ENCODE measurements at regions not wholly inside any gene's neighbourhood (a gene's known extent, or its start where the extent isn't known, plus 50 kb on each side); places are given as distances from the start of the nearest gene placed in this dataset.
A peak's percentile ranks its signal among the peaks of the same experiment; 100 is the strongest.

DNA sequence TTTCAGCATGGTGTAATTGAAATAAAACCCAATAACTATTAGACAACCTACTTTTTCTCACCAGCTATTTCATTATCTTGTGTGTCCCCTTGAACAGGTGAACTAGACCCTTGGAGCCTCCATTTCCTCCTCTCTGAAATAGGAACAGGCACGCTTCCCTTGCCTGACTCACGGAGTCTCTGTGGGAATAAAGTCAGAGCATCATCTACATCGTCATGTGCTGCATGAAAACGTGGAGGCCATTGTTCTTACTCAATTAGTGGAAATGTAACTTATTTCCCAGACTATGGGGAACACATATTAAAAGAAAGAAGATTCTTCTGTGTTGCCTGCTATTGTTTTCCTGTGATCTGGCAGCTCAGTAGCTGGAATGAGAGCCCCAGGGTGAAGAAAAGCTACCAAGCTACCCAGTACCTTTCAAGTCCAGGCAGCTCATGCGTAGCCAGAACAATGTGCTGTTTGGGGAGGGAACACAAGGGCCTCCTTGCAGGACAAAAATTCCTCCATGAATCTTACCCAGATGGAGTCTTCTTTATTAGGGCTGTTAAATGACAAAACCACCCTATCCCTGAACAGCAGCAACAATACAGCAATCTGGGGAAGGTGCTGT is 59.8 kb downstream of the SOX11 start:
- DNase-seq = no peak

DNA sequence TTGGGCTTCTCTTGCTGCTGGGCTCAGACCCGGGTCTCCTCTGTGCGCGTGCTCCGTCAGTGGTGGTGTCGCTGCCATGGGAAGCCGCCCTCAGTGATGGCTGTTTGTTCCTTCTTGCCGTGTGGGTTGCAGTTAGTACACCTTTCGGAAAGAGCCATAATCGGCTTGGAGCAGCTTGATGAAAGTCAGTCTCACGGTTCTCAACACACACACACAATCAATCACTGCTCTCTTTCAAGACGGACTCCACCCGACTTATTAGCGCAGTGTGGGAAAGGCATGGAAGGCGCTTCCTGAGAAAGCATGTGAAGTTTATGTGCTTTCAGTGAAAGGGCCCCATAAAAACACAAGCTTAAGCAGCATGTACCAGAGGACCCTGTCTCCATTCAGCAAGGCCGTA is 64.1 kb downstream of the SOX11 start:
- no peak for DNase-seq

DNA sequence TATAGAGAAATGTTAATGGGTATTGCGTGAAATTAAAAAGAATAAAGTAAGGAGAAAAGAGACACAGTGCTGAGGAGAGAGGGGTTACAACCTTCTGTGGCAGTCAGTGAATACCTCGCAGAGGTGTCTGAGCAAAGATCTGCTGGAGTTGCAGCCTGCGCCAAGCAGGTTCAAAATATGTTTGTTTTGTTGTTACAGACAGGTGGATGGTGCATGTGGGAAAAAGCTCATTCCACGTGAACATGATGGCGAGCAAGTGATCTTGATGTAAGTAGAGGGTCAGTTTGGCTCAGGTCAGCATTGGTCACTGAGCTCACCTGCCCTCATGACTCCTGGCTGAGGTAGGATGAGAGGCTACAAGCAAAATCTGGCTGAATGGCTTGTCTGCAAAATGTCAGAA is 66.2 kb downstream of the SOX11 start:
- no peak for DNase-seq

DNA sequence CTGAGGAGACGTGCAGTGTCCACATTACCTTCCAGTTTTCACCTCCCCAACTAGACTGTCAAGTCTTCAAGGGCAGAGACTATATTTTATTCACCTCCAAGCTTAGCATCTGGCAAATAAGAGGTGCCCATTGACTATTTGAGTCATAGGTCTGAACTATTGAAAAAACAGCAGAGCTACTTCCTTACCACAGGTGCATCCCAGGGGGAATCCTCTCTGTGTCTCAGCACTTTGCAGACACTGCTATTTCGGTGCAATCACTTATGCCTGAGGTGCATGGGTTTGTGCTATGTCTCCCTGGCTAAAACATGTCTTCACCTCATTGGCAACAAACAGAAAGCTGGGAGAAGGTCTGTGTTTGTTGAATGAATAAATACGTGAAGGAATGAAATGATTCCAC is 67.8 kb downstream of the SOX11 start:
- no peak for DNase-seq

DNA sequence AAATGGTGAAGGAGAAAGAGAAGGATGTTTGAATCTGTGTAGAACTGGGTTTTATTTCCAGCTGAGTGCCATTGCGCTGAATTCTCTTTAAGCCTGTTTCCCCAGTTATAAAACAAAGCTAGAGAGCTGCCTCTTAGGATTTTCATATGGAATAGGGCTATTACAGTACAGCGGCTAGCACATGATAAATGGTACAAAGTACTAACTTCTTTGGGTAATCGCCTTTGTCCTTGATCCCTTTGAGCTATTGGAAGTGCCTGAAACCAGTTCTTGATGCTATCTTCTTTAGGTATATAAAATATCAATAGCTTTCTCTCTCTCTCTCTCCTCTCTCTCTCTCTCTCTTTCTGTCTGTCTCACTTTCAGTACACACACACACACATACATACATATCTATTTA is 71.3 kb downstream of the SOX11 start:
- no peak for DNase-seq

DNA sequence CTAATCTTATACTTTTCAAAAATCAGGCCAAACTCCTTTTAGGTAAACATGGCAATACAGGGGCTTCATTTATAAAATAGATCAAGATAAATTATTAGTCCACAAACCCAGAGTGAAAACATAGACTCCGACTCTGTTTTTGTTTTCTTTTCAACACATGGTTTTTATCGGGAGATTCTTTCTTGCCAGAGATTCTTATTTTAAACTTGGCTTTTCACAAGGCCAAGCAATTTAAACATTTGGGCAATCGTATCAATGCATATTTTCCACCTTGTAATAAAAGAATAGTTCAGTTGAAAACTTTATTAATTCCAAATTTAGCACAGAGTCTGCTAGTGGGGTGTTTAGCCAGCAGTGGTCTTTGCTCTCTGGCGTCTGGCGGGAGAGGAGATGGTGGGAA is 71.9 kb downstream of the SOX11 start:
- DNase-seq = no peak

DNA sequence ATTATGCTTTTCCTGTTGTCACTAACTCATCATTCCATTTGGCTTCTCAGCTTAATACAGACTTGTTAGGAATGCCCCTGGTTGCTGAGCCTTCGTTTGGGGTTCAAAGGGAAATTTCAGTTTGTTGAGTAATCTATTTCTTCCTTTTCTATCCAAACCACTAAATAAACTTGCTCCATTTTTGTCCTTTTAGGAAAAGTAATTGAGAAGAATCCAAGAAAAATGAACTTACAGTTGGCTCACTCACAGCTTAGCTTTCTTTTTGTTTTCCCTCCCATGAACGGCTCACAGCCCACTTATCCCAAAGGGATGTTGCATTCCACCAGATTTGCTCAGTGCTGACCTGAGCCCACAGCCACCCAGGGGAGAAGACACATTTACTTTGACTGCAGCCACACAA is 73.9 kb downstream of the SOX11 start:
- peak; percentile 8 for DNase-seq

DNA sequence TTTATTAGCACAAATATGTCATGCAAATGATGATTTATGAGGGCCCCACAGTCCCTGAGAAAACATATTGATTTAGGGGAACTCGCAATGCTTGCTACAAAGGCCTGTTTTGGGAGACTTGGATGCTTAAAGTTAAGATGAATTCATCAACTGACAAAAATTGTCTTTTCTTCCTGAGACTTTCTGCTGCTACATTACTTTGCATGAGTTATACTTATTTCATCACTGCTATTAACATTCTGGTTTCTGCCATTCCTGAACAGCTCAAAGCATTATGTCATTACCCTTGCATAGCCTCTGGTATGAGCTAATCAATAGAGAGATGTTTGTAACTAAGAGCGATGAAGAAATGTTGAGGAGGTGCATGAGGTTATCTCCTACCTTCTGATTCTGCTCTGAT is 74.4 kb downstream of the SOX11 start:
- DNase-seq = peak; percentile 26

DNA sequence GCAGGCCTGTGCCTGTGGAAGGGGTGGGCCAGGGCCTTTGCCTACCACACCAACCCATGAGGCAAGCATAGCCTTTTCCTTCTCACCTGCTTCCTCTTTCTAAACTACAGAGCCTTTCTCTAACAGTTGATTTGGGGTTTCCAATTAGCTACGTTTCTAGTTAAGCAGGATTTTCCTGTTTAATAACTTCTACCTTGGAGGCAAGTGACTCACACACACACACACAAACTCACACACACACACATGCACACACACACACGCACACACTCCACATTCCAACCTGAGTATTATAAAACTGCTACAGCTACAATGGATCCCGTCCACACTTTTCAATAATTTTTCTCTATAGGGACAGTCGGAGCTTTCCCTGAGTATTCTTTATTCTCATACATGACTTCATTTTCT is 84.9 kb downstream of the SOX11 start:
- DNase-seq = no peak

DNA sequence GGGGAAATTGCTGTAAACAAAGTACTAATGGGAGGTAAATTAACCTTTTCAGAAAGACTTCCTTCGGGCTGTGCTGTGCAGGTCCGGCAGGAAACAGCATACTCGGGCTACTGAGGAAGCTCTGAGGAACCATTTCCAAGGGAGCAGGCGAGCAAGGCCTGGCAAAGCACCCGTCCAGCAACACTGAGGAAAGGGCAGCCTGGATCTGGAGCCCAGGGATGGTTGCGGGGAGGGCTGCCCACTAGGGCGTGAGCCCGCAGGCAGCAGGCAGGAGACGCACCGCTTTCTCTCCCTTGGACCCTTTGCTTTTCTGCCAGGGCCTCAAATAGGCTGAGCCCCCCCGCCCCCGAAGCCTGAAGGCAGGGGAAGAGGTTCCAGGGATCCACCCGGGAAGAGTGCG is 89.5 kb downstream of the SOX11 start:
- no peak for DNase-seq

DNA sequence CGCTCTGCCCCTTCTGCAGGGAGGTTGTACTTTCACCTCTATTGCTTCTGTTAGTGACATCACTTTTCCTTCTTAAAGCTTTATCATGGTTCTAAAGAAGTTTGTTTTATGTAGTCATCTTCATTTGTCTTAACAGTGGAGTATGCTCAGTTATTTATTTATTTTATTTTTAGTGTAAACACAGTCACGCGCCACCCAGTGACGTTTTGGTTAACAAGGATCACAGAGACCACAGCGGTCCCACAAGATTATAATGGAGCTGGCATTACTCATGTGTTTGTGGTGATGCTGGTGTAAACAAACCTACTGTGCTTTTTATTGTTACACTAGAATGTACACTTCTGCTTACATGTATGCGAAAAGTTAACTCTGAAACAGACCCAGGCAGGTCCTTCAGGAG is 89.9 kb downstream of the SOX11 start:
- no peak for DNase-seq

DNA sequence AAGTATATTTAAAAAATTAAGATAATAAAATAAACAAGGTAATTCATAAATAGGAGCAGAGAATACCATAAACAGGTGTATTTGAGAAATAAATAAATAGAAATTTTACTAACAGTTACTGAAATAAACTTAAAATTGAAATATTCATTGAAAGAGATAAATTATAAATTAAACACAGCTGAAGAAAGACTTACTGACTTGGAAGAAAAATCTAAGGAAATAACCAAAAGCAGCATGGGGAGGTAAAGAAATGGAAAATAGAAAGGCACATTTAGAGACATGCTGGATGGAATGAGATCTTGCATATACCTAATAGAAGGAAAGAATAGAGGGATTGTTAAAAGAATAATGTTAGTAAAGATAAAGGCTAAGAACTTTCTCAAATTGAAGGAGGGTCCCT is 96.3 kb downstream of the SOX11 start:
- no peak for DNase-seq

DNA sequence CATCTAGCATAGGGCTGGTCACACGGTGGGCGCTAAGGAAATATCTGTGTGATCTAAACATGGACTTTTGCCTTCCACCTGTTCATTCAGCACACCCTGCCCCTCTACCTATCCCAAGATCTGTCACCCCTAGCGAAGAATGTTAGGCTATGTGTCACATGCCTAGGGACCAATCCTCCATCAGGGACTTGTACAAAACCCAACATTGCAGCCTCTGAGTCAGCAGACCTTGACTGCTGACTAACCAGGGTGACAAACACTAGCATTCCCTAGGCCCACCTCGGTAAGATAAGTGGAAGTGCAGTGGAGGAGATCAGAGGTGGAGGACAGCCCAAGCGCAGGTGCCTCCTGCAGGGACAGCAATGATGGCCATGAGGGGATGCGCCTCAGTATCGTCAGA is 99.2 kb downstream of the SOX11 start:
- no peak for DNase-seq

DNA sequence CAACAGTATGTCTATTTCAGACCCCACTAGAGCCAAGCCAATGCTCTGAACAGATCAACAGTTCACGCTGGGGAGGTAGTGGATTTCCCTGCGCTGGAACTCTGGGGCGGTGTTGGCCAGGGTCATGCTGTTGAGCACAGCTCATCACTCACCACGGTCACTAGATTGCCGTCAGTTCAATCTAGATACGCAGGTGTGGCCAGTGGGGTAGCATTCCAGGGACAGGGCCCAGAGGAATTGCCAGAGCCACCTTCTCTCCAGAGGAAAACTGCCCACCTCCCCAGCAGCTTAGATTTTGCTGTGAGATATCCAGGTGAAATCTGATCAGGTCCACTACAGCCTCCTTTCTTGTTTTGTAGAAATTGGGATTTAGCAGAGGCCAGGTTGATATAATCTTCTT is 101.8 kb downstream of the SOX11 start:
- no peak for DNase-seq

DNA sequence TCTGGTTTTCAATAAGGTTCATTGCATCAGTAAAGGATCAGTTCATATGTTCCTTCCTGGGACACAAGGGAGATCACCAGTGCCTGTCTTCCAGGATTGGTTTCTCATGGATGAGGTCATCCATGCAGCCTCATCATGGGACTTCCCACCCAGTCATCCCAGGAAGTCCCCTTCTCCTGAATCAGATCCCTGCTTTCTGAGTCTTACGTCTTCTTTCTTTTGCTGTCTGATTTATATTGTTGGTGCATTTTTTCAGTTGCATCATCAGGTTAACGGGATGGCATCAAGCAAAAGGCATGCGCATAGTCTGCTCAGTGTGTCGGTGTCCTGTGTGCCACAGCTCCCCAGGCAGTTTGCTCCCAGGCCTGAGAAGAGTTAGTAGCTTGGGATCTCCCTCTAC is 105.9 kb downstream of the SOX11 start:
- peak; percentile 62 for DNase-seq

DNA sequence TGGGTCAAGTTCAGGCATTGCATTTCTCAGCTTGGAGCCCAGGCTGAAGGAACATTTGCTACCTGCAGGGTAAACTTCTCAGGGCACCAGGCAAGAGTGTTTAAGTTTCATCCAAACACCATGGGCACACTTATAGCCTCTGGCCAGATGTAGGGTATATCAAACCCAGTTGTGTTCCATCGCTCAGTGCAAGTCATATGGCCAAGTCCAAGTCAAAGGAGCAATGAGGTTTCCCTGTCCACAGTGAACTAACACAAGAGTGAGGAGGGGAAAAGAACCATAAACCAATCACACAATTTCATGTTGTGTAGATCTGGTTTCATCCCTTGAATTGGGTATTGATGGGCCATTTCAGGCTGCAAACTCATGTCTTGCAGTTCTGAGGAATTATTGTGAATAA is 107.2 kb downstream of the SOX11 start:
- DNase-seq = no peak

DNA sequence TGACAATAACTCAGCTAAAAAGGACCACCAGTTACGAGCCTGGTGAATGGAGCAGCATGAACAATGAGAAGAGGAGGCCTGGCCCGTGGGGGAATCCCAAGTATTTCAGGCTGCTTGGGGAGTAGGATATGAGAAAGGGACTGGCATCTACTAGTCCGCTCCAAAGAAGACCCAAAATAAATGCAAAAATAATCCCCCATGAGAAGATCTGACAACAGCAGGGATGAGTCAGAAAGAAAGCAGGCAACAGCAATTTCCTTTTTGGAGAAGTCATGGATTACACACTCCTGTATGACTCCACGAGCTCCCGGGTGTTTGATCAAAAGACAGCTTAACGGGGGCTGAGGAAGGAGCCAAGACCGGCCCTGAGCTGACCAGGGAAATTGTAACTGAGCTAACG is 111.4 kb downstream of the SOX11 start:
- peak; percentile 50 for DNase-seq

DNA sequence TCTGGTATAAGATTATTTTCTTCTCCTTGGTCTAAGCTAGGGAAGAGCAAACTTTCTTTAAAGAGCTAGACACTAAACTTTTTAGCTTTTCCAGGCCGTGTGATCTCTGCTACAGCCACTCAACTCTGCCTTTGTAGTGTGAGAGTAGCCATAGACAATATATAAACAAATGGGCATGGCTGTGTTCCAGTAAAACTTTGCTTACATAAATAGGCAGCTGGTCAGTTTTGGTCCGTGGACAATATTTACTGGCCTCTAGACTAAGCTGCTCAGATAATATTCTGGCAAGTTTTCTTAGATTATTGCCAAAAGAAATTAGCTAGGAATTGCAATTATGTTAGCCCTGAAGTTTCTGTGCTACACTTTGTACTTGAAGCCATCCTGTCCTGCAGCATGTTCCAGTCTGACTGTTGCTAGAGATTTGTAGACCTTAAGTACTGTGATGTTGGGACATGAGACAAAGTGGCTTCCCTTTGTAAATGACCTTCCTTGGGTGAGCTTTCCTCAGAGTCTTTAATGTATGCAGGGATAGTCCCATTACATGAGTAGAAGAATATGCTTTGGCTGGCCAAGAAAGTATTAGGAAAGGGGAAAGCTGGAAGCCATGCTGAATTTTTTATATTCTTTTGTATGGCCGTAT is 126.9 kb downstream of the SOX11 start:
- DNase-seq = no peak

DNA sequence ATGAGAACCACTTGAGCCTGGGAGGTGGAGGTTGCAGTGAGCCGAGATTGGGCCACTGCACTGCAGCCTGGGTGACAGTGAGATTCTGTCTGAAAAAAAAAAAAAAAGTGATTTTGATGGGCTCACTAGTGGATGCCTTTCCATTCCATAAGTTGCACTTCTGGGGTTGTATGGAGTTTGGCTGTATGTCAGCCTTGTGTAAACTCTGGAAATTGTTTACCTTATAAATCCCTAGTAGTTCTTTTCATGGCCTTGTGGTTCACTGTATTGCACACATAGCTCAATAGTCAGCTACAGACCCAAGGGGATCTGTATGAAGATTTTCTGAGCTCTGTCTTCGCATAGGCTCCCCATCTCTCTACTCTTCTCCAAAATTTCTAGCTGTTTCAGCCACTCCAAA is 131.9 kb downstream of the SOX11 start:
- no peak for DNase-seq

DNA sequence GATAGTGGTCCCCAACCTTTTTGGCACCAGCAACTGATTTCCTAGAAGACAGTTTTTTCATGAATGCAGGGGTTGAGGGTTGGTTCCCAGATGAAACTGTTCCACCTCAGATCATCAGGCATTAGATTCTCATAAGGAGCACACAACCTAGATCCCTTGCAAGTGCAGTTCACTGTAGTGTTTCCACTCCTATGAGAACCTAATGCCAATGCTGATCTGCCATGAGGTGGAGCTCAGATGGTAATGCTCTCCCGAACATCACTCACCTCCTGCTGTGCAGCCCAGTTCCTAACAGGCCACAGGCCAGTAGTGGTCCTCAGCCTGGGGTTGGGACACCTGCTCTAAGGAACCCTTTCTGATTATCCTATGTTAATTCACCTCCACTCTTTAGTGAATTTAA is 133.5 kb downstream of the SOX11 start:
- DNase-seq = no peak

DNA sequence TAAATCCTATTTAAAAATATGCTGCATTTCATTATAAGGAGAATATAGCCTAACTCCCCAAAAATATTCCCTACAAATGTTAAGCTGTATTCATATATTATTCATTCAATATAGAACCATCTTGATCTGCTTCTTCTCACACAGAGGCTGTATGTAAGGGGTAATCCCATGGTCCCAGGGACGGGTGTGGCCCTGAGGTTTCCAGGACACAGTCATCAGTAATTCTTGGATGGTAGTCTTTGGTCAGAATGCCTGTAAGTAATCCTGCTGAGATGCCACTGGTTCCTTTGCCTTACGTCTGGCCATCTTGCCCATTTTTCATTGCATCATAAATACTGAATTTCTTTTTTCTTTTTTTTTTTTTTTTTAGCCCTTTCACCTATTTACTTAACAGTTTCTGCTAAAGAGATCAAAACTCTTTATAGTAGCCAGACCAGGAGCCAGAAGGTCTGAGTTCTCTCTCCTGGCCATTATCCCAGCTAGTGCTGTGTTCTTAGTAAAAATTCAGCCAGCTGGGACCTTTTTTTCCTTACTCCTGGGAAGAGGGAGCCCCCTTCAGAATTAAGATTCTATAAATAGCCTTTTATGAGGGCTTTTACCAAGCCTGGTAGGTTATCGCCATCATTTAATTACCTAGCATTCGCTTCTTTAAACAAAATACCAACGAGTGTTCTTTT is 134.9 kb downstream of the SOX11 start:
- DNase-seq = no peak

DNA sequence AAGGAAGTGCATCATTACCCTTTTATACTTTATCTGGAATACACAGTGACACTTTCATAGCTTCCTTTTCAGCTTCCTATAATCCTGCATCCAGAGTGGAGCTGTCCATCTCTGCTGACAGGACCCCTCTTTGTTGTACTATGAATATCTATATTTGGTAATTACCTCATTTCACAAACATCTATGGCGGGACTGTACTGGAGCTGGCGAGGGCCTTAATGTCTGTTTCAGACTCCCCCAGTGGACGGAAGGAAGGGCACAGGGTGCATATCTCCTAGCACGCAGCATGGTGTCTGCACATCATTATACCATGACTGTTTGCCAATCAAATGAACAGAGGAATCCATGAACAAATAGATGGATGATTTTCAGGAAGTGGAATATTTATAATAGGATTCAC is 142.3 kb downstream of the SOX11 start:
- DNase-seq = no peak

DNA sequence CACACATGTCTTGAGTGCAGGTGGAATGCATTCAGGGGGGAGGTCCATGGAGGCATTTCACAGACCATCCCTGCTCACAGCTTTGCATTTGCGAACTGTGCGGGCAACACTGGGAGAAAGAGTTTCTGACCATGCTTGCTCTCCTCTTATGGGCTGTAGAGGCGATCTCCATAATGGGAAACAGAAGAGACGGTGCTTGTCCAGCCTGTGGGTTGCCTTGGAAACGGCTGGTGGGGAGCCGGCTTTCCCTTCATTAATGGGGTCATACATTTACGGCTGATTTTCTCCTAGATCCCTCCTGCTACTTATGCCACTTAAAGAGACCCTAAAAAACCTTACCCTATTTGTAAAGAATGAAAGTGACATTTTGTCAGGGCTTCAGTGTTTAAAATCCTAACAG is 147.4 kb downstream of the SOX11 start:
- DNase-seq = no peak

DNA sequence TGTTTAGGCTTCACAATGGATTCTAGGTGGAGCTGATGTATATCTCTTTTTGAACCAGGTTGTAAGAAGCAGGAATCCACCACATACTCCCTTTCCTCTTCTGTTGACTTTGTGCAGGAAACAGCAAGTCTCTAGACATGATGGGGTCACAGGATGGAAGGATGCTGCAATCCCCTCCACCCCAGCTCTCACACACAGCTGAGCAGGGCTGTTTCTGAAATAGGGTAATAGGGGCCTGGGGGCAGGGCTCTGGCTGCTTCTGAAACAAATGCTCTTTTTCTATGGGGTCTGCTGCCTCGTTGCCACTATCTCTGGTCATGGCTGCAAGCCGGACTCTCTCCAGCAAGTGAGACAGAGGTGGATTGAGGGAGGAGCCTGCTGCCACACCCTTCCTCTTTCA is 148.9 kb downstream of the SOX11 start:
- no peak for DNase-seq

DNA sequence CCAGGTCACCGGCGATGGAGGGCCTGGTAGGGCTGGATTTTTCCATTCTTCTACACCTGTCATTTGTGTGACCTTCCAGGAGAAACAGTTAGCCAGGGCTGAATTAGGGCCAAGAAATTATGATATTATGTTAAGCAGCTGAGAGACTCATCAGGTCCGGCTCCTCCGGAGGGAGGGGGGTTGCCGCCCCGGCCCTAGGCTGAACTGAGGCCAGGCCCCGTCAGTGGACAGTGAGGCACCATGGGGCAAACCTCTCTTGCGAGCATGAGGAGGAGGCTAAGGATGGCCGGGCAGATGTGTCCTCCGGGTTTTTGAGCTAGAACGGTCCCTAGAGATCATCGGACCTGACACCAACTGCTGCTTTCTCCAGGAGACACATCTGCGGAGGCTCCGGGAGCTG is 150.1 kb downstream of the SOX11 start:
- DNase-seq = no peak

Measured in kidney glomerular epithelial cell (primary cell).